Calu3 (cell line): ENCODE measurements at regions not wholly inside any gene's neighbourhood (a gene's known extent, or its start where the extent isn't known, plus 50 kb on each side); places are given as distances from the start of the nearest gene placed in this dataset.

ENCODE experiments used
- BruUV-seq: library from RNA; stranded (reverse); fragments of 400-500 nt; replicated peaks from 2 replicates; lab custom pipeline; 2021; lab: Mats Ljungman, UMichigan
- CTCF ChIA-PET: fragments of 300-600 bp; sonication (Branson Sonifier 250); formaldehyde crosslinking; loops from one replicate; lab custom pipeline; 2022; ENCODE audit warnings: antibody characterized with exemption; lab: Charles Lee
- DNase-seq: peaks from one replicate; pipeline ENCODE4 v3.0.0; 2022
- H3K27ac Mint-ChIP-seq: one replicate; pipeline ENCODE4 v1.8.0; 2022; ENCODE audit warnings: mixed read lengths; ENCODE audit not compliant: unreplicated experiment
- H3K27me3 Mint-ChIP-seq: one replicate; pipeline ENCODE4 v1.8.0; 2022; ENCODE audit warnings: mixed read lengths; ENCODE audit not compliant: unreplicated experiment
- H3K36me3 Mint-ChIP-seq: one replicate; pipeline ENCODE4 v1.8.0; 2022; ENCODE audit warnings: mild to moderate bottlenecking, moderate library complexity, mixed read lengths; ENCODE audit not compliant: insufficient read depth, unreplicated experiment
- H3K4me1 Mint-ChIP-seq: one replicate; pipeline ENCODE4 v1.8.0; 2022; ENCODE audit warnings: mild to moderate bottlenecking, low read depth, mixed read lengths; ENCODE audit not compliant: unreplicated experiment
- H3K4me3 Mint-ChIP-seq: one replicate; pipeline ENCODE4 v1.8.0; 2022; ENCODE audit warnings: mild to moderate bottlenecking, low read depth, moderate library complexity, mixed read lengths; ENCODE audit not compliant: unreplicated experiment
- H3K9me3 Mint-ChIP-seq: one replicate; pipeline ENCODE4 v1.8.0; 2022; ENCODE audit warnings: low read depth, mixed read lengths; ENCODE audit not compliant: unreplicated experiment
- CTCF ChIP-seq: fragments of 200-600 bp; IDR thresholded peaks from one replicate; pipeline ENCODE4 v1.8.0; 2022; ENCODE audit warnings: antibody characterized with exemption; ENCODE audit not compliant: unreplicated experiment
- intact Hi-C: fragments of 100-400 bp; cut with micrococcal nuclease; formaldehyde crosslinking; loops from one replicate; pipeline ENCODE4 v1.10.0; 2022; ENCODE audit not compliant: unreplicated experiment

GRCh38 chr12:17818931-17819330, 271.1 kb downstream of the RERGL start:
- Mint-ChIP-seq H3K9me3 (no peaks in the 10 kb centered on the region), H3K36me3 (no peaks in the 10 kb centered on the region), H3K4me3 (no peak overlapping the region), H3K27ac (no peak overlapping the region), H3K4me1 (no peaks in the 10 kb centered on the region), H3K27me3 (no peaks in the 10 kb centered on the region)
- TF ChIP-seq CTCF, result no peak
- no peak for DNase-seq
- BruUV-seq, result no TSS peak
- CTCF ChIA-PET, result no interaction called here
- intact Hi-C loops, result no loop called here

- BruUV-seq, result no TSS peak
Measured at GRCh38 chr12:17810399-17810798, 279.6 kb downstream of the RERGL start.

GRCh38 chr12:17809206-17809605, 280.8 kb downstream of the RERGL start:
- TF ChIP-seq CTCF, result no peak
- Mint-ChIP-seq H3K9me3 (peaks cover 3% of the 10 kb centered on the region), H3K27me3 (no peaks in the 10 kb centered on the region), H3K4me3 (no peak overlapping the region), H3K4me1 (no peaks in the 10 kb centered on the region), H3K27ac (no peak overlapping the region), H3K36me3 (no peaks in the 10 kb centered on the region)
- BruUV-seq, result no TSS peak
- CTCF ChIA-PET, result no interaction called here
- intact Hi-C loops, result no loop called here
- DNase-seq, result no peak

More at GRCh38 chr12:17810399-17810798, 279.6 kb downstream of the RERGL start:
- intact Hi-C loops, result no loop called here
- TF ChIP-seq CTCF, result no peak
- Mint-ChIP-seq H3K4me3 (no peak overlapping the region), H3K27me3 (no peaks in the 10 kb centered on the region), H3K4me1 (no peaks in the 10 kb centered on the region), H3K36me3 (no peaks in the 10 kb centered on the region), H3K27ac (no peak overlapping the region), H3K9me3 (peaks cover 3% of the 10 kb centered on the region)
- DNase-seq, result no peak
- CTCF ChIA-PET, result no interaction called here

GRCh38 chr12:17802657-17803641, 287.0 kb downstream of the RERGL start:
- H3K36me3 Mint-ChIP-seq, result no peaks in the 10 kb centered on the region
- peaks cover 12% of the 10 kb centered on the region for H3K4me1 Mint-ChIP-seq
- no peak for DNase-seq
- no peak overlapping the region for H3K4me3 Mint-ChIP-seq
- CTCF ChIA-PET, result no interaction called here
- no peak overlapping the region for H3K27ac Mint-ChIP-seq
- intact Hi-C loops, result no loop called here
- H3K27me3 Mint-ChIP-seq, result no peaks in the 10 kb centered on the region
- BruUV-seq, result no TSS peak
- no peak for TF ChIP-seq CTCF
- H3K9me3 Mint-ChIP-seq, result no peaks in the 10 kb centered on the region
